ENCODE measurements at regions not wholly inside any gene's neighbourhood (a gene's known extent, or its start where the extent isn't known, plus 50 kb on each side); places are given as distances from the start of the nearest gene placed in this dataset.

- TF ChIP-seq, protein P1, sequence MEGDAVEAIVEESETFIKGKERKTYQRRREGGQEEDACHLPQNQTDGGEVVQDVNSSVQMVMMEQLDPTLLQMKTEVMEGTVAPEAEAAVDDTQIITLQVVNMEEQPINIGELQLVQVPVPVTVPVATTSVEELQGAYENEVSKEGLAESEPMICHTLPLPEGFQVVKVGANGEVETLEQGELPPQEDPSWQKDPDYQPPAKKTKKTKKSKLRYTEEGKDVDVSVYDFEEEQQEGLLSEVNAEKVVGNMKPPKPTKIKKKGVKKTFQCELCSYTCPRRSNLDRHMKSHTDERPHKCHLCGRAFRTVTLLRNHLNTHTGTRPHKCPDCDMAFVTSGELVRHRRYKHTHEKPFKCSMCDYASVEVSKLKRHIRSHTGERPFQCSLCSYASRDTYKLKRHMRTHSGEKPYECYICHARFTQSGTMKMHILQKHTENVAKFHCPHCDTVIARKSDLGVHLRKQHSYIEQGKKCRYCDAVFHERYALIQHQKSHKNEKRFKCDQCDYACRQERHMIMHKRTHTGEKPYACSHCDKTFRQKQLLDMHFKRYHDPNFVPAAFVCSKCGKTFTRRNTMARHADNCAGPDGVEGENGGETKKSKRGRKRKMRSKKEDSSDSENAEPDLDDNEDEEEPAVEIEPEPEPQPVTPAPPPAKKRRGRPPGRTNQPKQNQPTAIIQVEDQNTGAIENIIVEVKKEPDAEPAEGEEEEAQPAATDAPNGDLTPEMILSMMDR (IDR thresholded peaks at IDR 0.05) = no peak
- TF ChIP-seq, protein P2, sequence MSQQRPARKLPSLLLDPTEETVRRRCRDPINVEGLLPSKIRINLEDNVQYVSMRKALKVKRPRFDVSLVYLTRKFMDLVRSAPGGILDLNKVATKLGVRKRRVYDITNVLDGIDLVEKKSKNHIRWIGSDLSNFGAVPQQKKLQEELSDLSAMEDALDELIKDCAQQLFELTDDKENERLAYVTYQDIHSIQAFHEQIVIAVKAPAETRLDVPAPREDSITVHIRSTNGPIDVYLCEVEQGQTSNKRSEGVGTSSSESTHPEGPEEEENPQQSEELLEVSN (IDR thresholded peaks at IDR 0.05; ENCODE audit: borderline replicate concordance, low read depth) = no peak
- TF ChIP-seq EP300 (IDR thresholded peaks at IDR 0.05) = no peak
- no peak for TF ChIP-seq POLR2A (IDR thresholded peaks at IDR 0.05; ENCODE audit: low read length)
Measured at GRCh38 chr11:115974703-115975102, 470.5 kb upstream of the CADM1 start.
